Astrocyte (in vitro differentiated cells and primary cell): ENCODE measurements at regions not wholly inside any gene's neighbourhood (a gene's known extent, or its start where the extent isn't known, plus 50 kb on each side); places are given as distances from the start of the nearest gene placed in this dataset.

ENCODE experiments used
- CTCF ChIP-seq: IDR thresholded peaks from 2 replicates; pipeline ENCODE4 v1.5.1; 2011; ENCODE audit warnings: low read depth, mild to moderate bottlenecking, inconsistent platforms, low read length, moderate library complexity; ENCODE audit not compliant: insufficient read depth
- EZH2 ChIP-seq: IDR thresholded peaks from 2 replicates; pipeline ENCODE4 v1.6.1; 2012; ENCODE audit warnings: mild to moderate bottlenecking, low read length, inconsistent platforms; ENCODE audit not compliant: insufficient read depth

- TF ChIP-seq CTCF (no peak), EZH2 (no peak)
Observed at GRCh38 chr5:162231522-162231921, 163.9 kb downstream of the GABRG2 start.
